Stimulated activated CD8-positive, alpha-beta memory T cell treated with anti-CD3 and anti-CD28 coated beads, Interleukin-7, amount 100 ng/mL, for 48 hours (primary cell): ENCODE measurements at regions not wholly inside any gene's neighbourhood (a gene's known extent, or its start where the extent isn't known, plus 50 kb on each side); places are given as distances from the start of the nearest gene placed in this dataset.
A peak's percentile ranks its signal among the peaks of the same experiment; 100 is the strongest.
"Not testable (repeated sequence)": the region's sequence is repeated elsewhere in the genome, so short reads cannot be mapped to it uniquely, and the experiment has no call there.

Experiments
- DNase-seq, 2 donors: peaks; one replicate each; pipeline ENCODE4 v3.0.0-alpha.2; 2020; ENCODE audit warnings: low read depth in 1 of 2; ENCODE audit errors: extremely low read depth in 1 of 2

DNA sequence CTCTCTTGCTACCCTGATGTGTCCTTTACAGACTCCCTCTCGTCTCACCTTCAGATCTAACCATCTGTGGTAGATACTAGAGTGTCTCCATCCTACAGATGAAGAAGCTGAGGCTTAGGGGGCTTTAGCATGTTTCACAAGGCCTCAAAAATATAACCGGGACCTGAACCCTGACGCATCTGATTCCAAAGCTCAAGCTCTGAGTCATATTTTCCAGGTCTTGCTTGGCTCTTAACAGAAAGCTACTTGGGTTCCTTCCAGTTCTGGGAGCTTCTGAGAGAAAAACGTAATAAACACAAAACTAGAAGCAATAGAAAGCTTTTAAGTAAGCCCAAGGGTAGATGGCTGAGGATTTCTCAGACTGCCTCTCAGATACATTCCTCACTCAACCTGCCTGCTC, 224.3 kb upstream of the EEF2KMT start:
- no peak for DNase-seq

DNA sequence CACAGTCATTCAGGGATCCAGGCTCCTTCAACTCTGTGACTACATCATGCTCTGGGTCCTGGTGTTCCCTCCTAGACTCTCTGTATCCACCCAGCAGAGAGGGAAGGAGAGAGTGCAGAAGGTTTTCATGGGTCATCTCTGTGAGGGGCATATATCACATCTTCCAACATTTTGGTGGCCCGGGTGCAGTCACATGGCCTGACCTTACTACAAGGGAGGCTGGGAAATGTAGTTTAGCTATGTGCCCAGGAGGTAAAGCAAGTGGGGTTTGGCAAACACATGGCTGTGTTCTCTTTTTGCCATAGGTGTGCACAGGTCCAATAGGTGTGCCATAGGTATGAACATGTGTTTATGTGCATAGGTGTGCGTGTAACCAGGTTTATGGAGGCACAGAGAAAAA, 222.2 kb upstream of the EEF2KMT start:
- DNase-seq = no peak

DNA sequence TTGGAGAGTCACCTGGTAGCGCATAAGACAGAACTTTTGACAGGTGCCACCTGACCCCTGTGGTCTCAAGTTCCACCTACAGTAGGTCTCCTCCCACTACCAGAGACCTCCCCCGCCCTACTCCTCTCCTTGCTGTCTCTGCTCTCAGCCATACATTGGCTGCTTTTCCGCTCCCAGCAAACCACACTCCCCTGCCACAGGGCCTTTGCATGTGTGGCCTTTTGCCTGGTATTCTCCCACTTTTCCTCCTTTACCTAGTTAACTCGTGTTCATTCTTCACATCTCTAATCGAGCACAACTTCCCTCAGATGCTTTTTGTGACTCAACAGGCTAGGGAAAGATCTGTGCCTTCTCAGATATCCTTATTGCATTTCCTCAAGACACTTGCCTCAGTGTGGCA, 218.3 kb upstream of the EEF2KMT start:
- no peak for DNase-seq

DNA sequence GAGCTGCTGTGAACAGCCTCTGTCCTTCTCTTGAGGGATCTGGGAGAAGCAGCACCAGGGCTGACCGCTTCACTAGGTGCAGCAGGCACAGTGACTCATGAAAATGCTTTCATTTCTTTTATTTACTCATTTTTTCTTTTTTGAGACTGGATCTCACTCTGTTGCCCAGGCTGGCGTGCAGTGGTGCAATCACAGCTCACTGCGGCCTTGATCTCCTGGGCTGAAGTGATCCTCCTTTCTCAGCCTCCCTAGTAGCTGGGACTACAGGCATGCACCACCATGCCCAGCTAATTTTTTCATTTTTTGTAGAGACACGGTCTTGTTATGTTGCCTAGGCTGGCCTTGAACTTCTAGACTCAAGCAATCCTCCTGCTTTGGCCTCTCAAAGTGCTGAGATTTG, 216.8 kb upstream of the EEF2KMT start:
- no peak for DNase-seq

DNA sequence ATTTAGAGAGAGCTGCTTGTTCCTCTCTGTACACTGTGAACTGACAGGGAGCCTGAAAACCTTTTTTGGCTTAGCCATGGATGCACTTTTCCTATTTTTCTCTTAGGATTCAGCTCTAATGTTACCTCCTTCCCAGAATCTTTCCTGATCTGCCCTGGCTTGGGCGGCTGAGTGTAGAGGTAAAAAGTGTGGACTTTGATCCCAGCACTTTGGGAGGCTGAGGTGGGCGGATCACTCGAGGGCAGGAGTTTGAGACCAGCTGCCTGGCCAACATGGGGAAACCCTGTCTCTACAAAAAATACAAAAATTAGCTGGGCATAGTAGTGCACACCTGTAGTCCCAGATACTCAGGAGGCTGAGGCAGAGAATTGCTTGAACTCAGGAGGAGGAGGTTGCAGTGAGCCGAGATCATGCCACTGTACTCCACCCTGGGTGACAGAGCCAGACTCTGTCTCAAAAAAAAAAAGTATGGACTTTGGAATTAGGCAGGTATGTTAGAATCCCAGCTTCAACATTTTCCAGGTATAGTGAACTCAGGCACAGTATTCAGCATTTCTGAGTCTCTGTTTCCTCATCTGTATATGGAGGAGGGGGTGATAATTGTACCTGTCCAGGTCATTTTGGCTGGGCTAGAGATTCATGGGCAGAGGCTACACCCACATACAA, 212.5 kb upstream of the EEF2KMT start:
- no peak for DNase-seq

DNA sequence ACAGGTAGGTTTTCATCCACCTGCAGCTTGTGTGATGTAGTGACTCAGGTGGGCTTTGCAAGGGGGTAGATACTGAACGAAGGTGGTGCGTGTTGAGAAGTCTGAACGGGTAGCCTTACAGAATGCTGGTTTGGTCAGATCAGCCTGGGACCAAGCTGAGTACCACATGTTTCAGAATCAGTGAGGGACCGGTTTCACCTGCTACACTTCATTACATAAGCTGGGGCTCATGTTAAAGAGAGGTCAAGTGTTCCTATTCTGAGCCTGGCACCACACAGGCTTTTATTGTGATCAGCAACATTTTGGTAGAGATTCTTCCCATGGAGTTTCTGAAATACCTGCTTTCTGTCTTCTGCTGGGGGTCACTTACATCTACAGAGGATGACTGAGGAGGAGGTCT, 207.4 kb upstream of the EEF2KMT start:
- no peak for DNase-seq

DNA sequence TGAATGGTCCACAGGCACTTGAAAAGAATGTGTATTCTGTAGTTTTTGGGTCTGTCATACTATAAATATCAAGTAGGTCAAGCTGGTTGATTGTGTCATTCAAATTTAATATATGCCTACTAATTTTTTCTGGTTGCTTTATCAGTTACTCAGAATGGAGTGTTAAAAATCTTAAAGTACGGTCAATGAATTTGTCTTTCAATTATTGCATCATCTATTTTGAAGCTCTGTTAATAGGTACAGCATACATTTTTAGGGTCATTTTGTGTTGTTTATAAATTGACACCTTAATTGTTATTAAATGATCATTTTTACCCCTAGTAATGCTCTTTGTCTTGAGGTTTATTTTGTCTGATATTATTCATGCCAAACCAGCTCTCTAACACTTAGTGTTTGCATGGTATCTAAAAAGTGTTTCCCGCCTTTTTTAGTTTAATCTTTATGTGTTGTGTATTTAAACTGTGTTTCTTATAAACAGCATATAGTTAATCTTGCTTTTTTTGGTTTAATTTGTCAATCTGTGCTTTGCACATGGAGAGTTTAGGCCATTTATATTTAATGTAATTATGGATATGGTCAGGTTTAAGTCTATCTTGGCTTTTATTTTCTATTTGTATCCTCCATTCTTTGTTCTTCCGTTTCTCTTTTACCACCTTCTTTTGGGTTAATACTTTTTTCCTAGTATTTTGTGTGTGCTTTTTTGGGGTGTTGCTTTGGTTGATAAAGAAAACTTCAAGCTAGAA, 204.9 kb upstream of the EEF2KMT start:
- no peak for DNase-seq

DNA sequence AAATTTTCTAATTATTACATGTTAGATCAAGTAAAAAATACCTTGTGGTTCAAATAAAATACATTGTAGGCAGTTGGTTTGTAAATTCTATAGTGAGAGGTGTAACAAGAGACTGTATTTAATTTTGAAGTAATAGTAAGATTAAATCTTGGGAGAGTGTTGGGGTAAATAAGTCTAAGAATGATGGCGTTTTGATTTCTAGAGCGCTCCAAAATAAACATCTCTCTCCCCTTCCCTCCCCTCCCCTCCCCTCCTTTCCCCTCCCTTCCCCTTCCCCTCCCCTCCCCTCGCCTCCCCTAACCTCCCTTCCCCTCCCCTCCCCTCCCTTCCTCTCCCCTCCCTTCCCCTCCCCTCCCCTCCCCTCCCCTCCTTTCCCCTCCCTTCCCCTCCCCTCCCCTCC, 200.6 kb upstream of the EEF2KMT start:
- no peak for DNase-seq

DNA sequence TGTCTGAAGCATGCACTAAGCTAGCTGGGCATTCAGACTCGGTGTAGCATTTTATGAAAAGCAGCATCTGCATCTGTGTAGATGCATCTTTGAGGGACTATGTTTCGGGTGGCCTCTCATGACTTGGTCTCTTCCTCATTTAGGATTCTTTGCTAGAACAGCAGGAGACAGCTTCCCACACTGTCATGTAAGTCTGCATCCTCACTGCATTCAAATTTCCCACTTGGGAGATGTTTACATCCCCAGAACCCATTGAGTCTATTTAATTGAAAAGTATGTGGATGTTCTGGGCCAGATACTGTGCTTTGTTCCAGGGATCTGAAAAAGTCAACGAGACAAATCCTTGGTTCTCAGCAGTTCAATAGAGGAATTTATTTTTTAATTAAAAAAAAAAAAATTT, 198.6 kb upstream of the EEF2KMT start:
- no peak for DNase-seq

DNA sequence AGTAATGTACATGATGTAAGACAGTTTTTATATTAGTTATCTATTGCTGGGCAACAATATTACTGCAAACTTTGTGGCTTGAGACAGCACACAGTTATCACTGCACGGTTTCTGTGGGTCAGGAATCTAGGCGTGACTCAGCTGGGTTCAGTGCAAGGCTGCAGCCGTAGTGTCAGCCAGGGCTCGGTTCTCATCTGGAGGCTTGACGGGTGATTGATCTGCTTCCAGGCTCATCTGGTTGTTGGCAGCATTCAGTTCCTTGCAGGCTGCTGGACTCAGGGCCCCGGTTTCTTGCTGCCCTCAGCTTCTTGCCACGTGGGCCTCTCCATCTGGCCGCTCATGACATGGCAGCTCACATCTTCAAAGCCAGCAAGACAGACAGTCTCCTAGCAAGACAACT, 197.7 kb upstream of the EEF2KMT start:
- DNase-seq = not testable (repeated sequence)

DNA sequence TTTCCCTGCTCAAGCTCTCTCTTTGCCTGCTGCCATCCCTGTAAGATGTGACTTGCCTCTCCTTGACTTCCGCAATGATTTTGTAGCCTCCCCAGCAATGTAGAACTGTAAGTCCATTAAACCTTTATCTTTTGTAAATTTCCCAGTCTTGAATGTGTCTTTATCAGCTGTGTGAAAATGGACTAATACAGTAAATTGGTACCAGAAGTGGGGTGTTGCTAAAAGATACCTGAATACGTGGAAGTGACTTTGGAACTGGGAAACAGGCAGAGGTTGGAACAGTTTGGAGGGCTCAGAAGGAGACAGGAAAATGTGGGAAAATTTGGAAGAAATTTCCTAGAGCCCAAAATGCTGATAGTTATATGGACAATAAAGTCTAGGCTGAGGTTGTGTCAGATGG, 184.6 kb upstream of the EEF2KMT start:
- not testable (repeated sequence) for DNase-seq

DNA sequence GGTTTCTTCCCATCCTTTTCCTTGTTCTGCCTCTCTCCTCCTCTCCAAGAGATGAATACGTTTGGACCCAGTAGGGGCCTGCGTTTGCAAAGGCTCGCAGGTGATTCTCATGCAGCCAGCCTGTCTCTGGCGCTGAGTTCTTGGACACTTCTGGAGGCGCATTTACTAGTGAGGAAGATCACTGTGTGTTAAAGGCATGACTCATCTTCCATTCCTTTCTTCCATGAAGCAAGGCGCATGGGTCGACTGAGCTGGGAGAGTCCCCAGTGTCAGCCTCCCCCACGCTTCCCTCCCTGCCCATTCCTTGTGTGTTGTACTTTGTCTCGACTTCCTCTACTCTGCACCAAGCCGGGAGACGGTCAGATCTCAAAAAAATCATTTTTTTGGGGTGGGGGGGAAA, 159.9 kb upstream of the EEF2KMT start:
- no peak for DNase-seq

DNA sequence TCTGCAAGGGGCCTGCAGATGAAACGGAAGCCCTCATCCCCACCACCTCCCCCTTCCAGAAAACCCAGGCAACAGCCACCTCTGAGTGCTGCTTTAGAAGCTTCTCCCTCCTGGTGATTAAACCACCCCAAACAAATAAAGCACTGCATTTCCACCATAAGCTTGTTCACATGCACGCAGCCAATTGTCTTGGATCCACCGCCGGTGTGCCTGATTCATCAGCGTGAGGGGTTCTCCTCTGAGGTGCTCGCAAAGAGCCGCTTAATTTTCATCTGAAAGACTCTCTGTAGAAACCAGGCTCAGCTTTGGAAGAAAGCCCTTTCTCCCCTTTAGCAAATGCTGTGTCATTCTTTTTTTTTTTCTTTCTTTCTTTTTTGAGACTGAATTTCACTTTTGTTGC, 155.2 kb upstream of the EEF2KMT start:
- no peak for DNase-seq

DNA sequence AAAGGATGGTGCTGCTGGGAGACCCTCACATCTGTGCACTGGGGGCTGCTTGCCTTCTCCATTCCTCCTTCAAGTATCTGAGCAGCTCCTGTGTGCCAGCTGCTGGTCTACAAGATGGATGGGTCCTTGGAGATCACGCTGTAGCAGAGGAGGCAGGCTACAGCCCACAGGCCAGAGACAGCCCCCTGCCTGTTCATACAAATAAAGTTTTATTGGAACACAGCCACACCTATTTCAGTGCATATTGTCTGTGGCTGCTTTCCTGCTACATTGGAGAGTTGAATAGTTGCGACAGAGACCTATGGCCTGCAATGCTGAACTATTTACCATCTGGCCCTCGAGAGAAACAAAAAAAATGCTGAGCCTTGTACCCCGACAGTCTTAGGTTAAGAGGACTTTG, 149.8 kb upstream of the EEF2KMT start:
- not testable (repeated sequence) for DNase-seq

DNA sequence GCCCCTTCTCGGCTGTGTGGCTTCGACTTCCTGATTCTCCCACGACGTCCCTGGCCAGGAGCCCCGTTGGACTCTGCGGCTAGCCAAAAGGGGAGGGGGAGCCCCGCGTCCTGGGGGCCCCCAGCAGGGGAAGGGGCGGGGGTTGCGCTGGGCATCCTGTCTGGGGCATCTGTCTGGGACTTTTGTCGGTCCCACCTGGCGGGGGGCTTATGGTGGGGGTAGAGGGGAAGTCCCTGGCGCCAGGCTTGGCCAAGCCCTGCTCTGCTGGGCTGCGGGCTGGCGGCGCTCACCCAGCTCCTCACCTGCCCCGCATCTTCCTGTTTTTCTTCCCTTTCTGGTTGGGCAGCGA, 142.7 kb upstream of the EEF2KMT start:
- DNase-seq = not testable (repeated sequence)

DNA sequence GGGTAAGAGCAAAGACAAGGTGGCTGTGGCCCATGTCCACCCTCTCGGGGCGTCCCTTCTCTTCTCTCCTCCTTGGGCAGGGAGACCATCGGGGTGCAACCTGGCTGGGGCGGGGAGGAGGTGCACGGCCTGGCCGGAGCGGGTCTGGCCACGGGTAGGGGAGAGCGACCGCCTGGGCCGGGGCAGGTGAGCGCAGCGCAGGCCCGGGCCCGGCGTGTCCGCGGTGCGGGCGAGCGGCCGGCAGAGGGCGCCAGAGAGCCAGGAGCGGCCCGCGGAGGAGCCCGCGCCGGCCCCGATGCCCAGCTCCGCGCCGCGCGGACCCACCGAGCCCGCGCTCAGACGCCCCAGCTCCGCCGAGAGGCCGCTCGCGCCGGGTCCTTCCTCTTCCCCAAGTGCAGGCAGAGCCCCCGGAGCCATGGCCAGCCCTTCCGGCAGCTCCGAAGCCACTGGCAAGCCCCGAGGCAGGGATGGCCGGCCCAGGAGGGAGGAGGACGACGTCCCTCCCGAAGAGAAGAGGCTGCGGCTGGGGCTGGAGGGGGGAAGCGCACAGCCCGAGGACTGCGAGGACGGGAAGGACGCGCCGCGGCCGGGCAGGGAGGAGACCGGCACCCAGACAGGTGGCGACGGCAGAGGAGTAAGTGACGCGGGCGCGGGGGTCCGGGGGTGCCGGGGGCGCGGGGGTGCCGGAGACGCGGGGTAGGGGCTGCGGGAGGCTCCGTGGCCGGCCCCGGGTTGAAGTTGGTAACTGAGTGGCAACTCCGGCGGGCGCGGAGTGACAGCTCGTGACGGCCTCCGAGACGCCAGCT, 142.1 kb upstream of the EEF2KMT start:
- peak; percentile 5 to 14 for DNase-seq

DNA sequence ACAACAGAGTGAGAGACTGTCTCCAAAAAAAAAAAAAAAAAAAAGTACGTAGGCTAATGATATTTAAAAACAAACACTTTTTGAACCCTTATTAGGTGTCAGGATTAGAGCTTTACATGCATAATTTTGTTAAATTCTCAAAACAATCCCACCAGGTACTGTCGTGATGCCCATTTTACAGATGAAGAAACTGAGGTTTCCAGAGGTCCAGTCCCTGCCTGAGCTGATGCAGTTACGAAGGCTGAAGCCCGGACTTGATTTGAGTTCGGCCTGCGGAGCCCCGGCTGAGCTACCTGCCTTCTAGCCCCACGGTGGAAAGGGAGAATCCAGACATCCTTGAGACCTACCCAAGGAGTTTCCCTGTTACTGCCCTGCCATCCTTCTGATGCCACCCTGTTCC, 137.5 kb upstream of the EEF2KMT start:
- DNase-seq = no peak

DNA sequence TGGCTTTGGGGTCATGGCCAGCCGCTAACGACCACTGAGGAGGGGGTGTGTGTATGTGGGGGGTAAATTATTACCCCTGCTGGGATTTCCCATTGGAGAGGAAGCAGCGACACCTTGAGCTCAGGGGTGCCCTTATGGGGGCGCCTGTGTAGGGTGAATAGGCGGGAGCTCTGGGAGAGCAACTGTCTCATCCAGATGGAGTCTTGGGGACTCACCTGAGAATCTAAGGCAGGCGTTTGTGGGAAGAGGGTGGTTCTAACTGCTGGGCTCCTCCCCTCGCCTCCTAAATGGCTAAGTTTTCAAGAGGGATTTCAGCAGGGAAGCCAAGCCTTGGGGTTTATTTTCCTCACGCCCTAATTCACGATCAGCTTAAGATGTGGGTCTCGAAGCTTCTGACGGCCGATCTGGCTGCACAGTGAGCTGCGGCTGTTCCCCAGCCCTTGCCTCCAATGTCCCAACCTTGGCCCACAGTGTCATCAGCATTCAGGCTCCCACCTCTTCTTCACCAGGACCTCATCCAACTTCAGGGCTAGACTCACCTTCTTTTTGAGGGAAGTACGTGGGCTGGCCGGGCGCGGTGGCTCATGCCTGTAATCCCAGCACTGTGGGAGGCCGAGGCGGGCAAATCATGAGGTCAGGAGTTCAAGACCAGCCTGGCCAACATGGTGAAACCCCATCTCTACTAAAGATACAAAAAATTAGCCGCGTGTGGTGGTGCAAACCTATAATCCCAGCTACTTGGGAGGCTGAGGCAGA, 136.9 kb upstream of the EEF2KMT start:
- no peak for DNase-seq

DNA sequence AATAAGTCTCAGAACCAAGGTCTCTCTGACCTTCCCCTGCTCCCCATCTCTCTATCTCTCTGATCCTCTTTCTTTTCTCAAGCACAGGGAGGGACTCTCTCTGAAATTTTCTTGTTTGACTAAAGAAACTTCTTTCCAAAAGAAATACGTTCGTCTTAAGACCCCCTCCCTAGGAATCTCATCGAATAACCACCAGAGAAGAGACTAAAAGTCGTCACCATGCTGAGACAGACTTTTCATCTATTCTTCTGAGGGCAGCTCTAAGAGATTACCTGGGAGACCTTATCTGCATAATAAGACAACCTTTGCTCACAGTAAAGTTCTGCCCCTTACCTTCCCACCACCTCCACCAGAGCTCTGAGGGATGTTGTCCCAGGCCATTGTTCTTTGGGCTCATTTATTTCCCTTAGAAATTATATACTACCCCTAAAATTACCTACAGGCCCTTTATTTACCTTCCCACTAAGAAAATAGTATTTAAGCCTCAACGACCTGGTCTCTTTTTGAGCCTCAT, 133.7 kb upstream of the EEF2KMT start:
- no peak for DNase-seq

DNA sequence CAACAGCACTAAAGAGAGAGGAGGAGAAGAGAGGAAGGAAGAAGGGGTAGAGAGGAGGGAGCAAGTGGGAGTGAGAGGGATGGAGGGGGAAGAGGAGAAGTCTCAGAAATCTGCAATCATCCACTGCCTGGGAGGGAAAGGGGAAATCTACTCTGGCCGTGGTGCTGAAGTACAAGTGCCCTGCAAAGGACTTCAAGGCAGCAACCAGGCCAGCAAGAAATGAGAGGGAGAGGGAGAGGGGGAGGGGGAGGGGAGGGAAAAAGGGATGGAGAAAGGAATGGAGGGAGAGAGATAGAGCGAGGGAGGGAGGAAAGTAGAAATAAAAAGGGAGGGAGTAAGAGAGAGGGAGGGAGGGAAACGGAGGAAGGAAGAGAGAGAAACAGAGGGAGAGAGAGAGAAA, 130.8 kb upstream of the EEF2KMT start:
- DNase-seq = no peak
